ENCODE measurements at regions not wholly inside any gene's neighbourhood (a gene's known extent, or its start where the extent isn't known, plus 50 kb on each side); places are given as distances from the start of the nearest gene placed in this dataset.

- Mint-ChIP-seq H3K27ac (no peak overlapping the region), H3K4me1 (no peaks in the 10 kb centered on the region), H3K27me3 (no peaks in the 10 kb centered on the region), H3K4me3 (no peak overlapping the region), H3K9me3 (ENCODE audit: insufficient read depth) (peaks cover 2% of the 10 kb centered on the region)
- Histone ChIP-seq H4K20me1 (ENCODE audit: control insufficient read depth, insufficient read depth, low read length, poor library complexity, severe bottlenecking) (no peaks in the 10 kb centered on the region), H3K27ac (ENCODE audit: low read length in 2 of 2) (no peak overlapping the region), H2AFZ (ENCODE audit: insufficient read depth, low read depth, low read length, poor library complexity, severe bottlenecking) (no peak overlapping the region), H3K4me3 (ENCODE audit: control extremely low read depth in 1 of 5, extremely low read depth in 1 of 5, insufficient read depth in 1 of 5, low read depth in 2 of 5, low read length in 4 of 5) (no peak overlapping the region), H3K79me2 (ENCODE audit: control insufficient read depth, insufficient read depth, low read length) (no peaks in the 10 kb centered on the region), H3K9me3 (ENCODE audit: control extremely low read depth in 1 of 3, control insufficient read depth in 2 of 3, insufficient read depth in 1 of 3, low read length in 2 of 3) (peaks cover 0 to 3% (median 0%) of the 10 kb centered on the region in 3 donors), H3K36me3 (replicated peaks in 1 of 2; ENCODE audit: control extremely low read depth in 1 of 2, control insufficient read depth in 1 of 2, extremely low read depth in 1 of 2, insufficient read depth in 2 of 2, low read length in 1 of 2) (no peaks in the 10 kb centered on the region), H3K27me3 (replicated peaks in 1 of 4; ENCODE audit: control extremely low read depth in 1 of 4, control insufficient read depth in 3 of 4, insufficient read depth in 4 of 4, low read length in 3 of 4) (peaks cover 0 to 3% (median 0%) of the 10 kb centered on the region in 4 experiments), H3K9ac (ENCODE audit: low read length) (no peak overlapping the region), H3K4me2 (replicated peaks; ENCODE audit: low read depth, low read length, poor library complexity, severe bottlenecking) (no peak overlapping the region), H3K4me1 (ENCODE audit: control insufficient read depth in 2 of 2, insufficient read depth in 2 of 2, low read length in 2 of 2) (no peaks in the 10 kb centered on the region)
- POLR2A ChIA-PET: no interaction called here
- intact Hi-C loops (cut with micrococcal nuclease): no loop called here
- CTCF ChIA-PET: no interaction called here
- no peak for ATAC-seq (ENCODE audit: low read depth)
- 60% methylated on average over 1 of the region's 1 CpG for WGBS (ENCODE audit: insufficient coverage)
- TF ChIP-seq EZH2 (IDR thresholded peaks at IDR 0.05; ENCODE audit: borderline replicate concordance, insufficient read depth, low read depth, low read length, poor library complexity, severe bottlenecking): no peak
- TF ChIP-seq CTCF (IDR thresholded peaks at IDR 0.05): no peak
- DNase-seq: no peak
Measured at GRCh38 chr13:22143671-22144070, 472.8 kb downstream of the FGF9 start.

GRCh38 chr13:22144806-22145205, 473.9 kb downstream of the FGF9 start:
- peaks cover 2% of the 10 kb centered on the region for H3K9me3 Mint-ChIP-seq (ENCODE audit: insufficient read depth)
- ATAC-seq (ENCODE audit: low read depth): no peak
- intact Hi-C loops (cut with micrococcal nuclease): no loop called here
- ChIA-PET POLR2A (no interaction called here), CTCF (no interaction called here)
- Histone ChIP-seq H3K4me3 (ENCODE audit: control extremely low read depth in 1 of 5, extremely low read depth in 1 of 5, insufficient read depth in 1 of 5, low read depth in 2 of 5, low read length in 4 of 5) (no peak overlapping the region), H3K4me2 (replicated peaks; ENCODE audit: low read depth, low read length, poor library complexity, severe bottlenecking) (no peak overlapping the region), H3K27me3 (replicated peaks in 1 of 4; ENCODE audit: control extremely low read depth in 1 of 4, control insufficient read depth in 3 of 4, insufficient read depth in 4 of 4, low read length in 3 of 4) (peaks cover 0 to 3% (median 0%) of the 10 kb centered on the region in 4 experiments), H3K27ac (ENCODE audit: low read length in 2 of 2) (no peak overlapping the region), H4K20me1 (ENCODE audit: control insufficient read depth, insufficient read depth, low read length, poor library complexity, severe bottlenecking) (no peaks in the 10 kb centered on the region), H3K36me3 (replicated peaks in 1 of 2; ENCODE audit: control extremely low read depth in 1 of 2, control insufficient read depth in 1 of 2, extremely low read depth in 1 of 2, insufficient read depth in 2 of 2, low read length in 1 of 2) (no peaks in the 10 kb centered on the region), H3K9ac (ENCODE audit: low read length) (no peak overlapping the region), H3K79me2 (ENCODE audit: control insufficient read depth, insufficient read depth, low read length) (no peaks in the 10 kb centered on the region), H3K4me1 (ENCODE audit: control insufficient read depth in 2 of 2, insufficient read depth in 2 of 2, low read length in 2 of 2) (no peaks in the 10 kb centered on the region), H3K9me3 (ENCODE audit: control extremely low read depth in 1 of 3, control insufficient read depth in 2 of 3, insufficient read depth in 1 of 3, low read length in 2 of 3) (peaks cover 0 to 3% (median 0%) of the 10 kb centered on the region in 3 donors), H2AFZ (ENCODE audit: insufficient read depth, low read depth, low read length, poor library complexity, severe bottlenecking) (no peak overlapping the region)
- no peaks in the 10 kb centered on the region for H3K27me3 Mint-ChIP-seq
- no peaks in the 10 kb centered on the region for H3K4me1 Mint-ChIP-seq
- no peak overlapping the region for H3K4me3 Mint-ChIP-seq
- H3K27ac Mint-ChIP-seq: no peak overlapping the region
- no peak for TF ChIP-seq EZH2 (IDR thresholded peaks at IDR 0.05; ENCODE audit: borderline replicate concordance, insufficient read depth, low read depth, low read length, poor library complexity, severe bottlenecking)
- TF ChIP-seq CTCF (IDR thresholded peaks at IDR 0.05): no peak
- no CpG with 5 or more reads among the region's 2 CpGs for WGBS (ENCODE audit: insufficient coverage)
- DNase-seq: no peak

Measured in B cell (primary cell).